ENCODE measurements at regions not wholly inside any gene's neighbourhood (a gene's known extent, or its start where the extent isn't known, plus 50 kb on each side); places are given as distances from the start of the nearest gene placed in this dataset.

- TF ChIP-seq CTCF (IDR thresholded peaks at IDR 0.05) (no peak), POLR2A (IDR thresholded peaks at IDR 0.05) (no peak), EP300 (IDR thresholded peaks at IDR 0.05) (no peak)
Measured at GRCh38 chr5:67283988-67284487, 87.4 kb upstream of the CD180 start.

All from tibial nerve (tissue), 4 donors.